T-cell (primary cell): ENCODE measurements at regions not wholly inside any gene's neighbourhood (a gene's known extent, or its start where the extent isn't known, plus 50 kb on each side); places are given as distances from the start of the nearest gene placed in this dataset.
"Not testable (repeated sequence)": the region's sequence is repeated elsewhere in the genome, so short reads cannot be mapped to it uniquely, and the experiment has no call there.

Experiments used
- ATAC-seq, 4 experiments: fragments of 200-7000 bp in 3 of 4; fragments of 150-1000 bp in 1 of 4; cut with Tn5 transposase; replicated peaks in 1 of 4; 1 replicate in 3 of 4; 2 replicates in 1 of 4; pipeline ENCODE4 v1.10.0; 2021; ENCODE audit warnings: moderate library complexity in 3 of 4, mild to moderate bottlenecking in 2 of 4, moderate number of reproducible peaks in 1 of 4
- CTCF ChIA-PET, 2 donors: fragments of 300-600 bp; sonication (Branson Sonifier 250); formaldehyde crosslinking; loops; one replicate each; lab custom pipeline; 2022; ENCODE audit warnings: antibody characterized with exemption in 2 of 2; lab: Charles Lee
- POLR2A ChIA-PET, 2 donors: fragments of 300-600 bp; sonication (Branson Sonifier 250); formaldehyde crosslinking; loops; one replicate each; lab custom pipeline; 2022; ENCODE audit warnings: antibody characterized with exemption in 2 of 2; lab: Charles Lee
- DNase-seq, 35 experiments: peaks; one replicate each; pipeline versions ENCODE4 v3.0.0 to v3.0.0-alpha.2; 2013 to 2023
- H3K27ac ChIP-seq: one replicate; pipeline ENCODE4 v1.5.1; 2013; ENCODE audit warnings: low read length
- H3K27me3 ChIP-seq, 2 experiments: replicated peaks in 1 of 2; 1 replicate in 1 of 2; 2 replicates in 1 of 2; pipeline versions ENCODE4 v1.6.1 to v1.7.0; 2013; ENCODE audit warnings: low read length in 1 of 2, mixed read lengths in 1 of 2; ENCODE audit not compliant: control insufficient read depth in 2 of 2, insufficient read depth in 2 of 2; ENCODE audit errors: extremely low read depth in 1 of 2
- H3K36me3 ChIP-seq, 2 donors: 1 replicate in 1 of 2; 2 replicates in 1 of 2; pipeline versions ENCODE4 v1.6.1 to v1.7.0; 2013; ENCODE audit warnings: low read length in 1 of 2; ENCODE audit not compliant: control insufficient read depth in 2 of 2, insufficient read depth in 1 of 2; ENCODE audit errors: extremely low read depth in 1 of 2
- H3K4me1 ChIP-seq, 2 experiments: 1 replicate in 1 of 2; 2 replicates in 1 of 2; pipeline versions ENCODE4 v1.6.1 to v1.7.0; 2013; ENCODE audit warnings: low read length in 2 of 2, mixed read lengths in 1 of 2; ENCODE audit not compliant: insufficient read depth in 2 of 2, control insufficient read depth in 1 of 2; ENCODE audit errors: extremely low read depth in 1 of 2
- H3K4me3 ChIP-seq, 2 donors: 1 replicate in 1 of 2; 2 replicates in 1 of 2; pipeline versions ENCODE4 v1.5.1 to v1.7.0; 2013; ENCODE audit warnings: mild to moderate bottlenecking in 2 of 2, low read length in 1 of 2, moderate library complexity in 1 of 2; ENCODE audit not compliant: control insufficient read depth in 1 of 2; ENCODE audit errors: extremely low read depth in 1 of 2
- H3K9me3 ChIP-seq: 2 replicates; pipeline ENCODE4 v1.7.0; 2013
- H3K27ac Mint-ChIP-seq, 2 donors: one replicate each; pipeline ENCODE4 v1.8.0; 2020 to 2021; ENCODE audit warnings: mild to moderate bottlenecking in 2 of 2, mixed read lengths in 2 of 2
- H3K27me3 Mint-ChIP-seq, 2 donors: one replicate each; pipeline ENCODE4 v1.8.0; 2021 to 2022; ENCODE audit warnings: mixed read lengths in 2 of 2
- H3K36me3 Mint-ChIP-seq: one replicate; pipeline ENCODE4 v1.8.0; 2021; ENCODE audit warnings: mixed read lengths
- H3K4me1 Mint-ChIP-seq, 3 donors: one replicate each; pipeline ENCODE4 v1.8.0; 2020 to 2022; ENCODE audit warnings: mixed read lengths in 3 of 3, mild to moderate bottlenecking in 1 of 3
- H3K4me3 Mint-ChIP-seq, 3 donors: one replicate each; pipeline ENCODE4 v1.8.0; 2020 to 2022; ENCODE audit warnings: mild to moderate bottlenecking in 3 of 3, mixed read lengths in 3 of 3, moderate library complexity in 3 of 3
- H3K9me3 Mint-ChIP-seq, 3 donors: one replicate each; pipeline ENCODE4 v1.8.0; 2020 to 2022; ENCODE audit warnings: mixed read lengths in 3 of 3
- WGBS: methylation state at CpG from one replicate; pipeline ENCODE4 v1.1.5; 2013; ENCODE audit warnings: missing lambda C conversion rate; ENCODE audit not compliant: insufficient coverage; 5-methylcytosine and 5-hydroxymethylcytosine counted together

- CTCF ChIA-PET: not testable (repeated sequence)
Measured at GRCh38 chr5:67919532-67919931, 296.0 kb upstream of the PIK3R1 start.

GRCh38 chr5:67917561-67917960 lies 298.0 kb upstream of the PIK3R1 start:
- ATAC-seq (no peak), DNase-seq (no peak)
- Histone ChIP-seq H3K27me3 (no peaks in the 10 kb centered on the region), H3K27ac (no peak overlapping the region), H3K4me3 (no peak overlapping the region), H3K9me3 (no peaks in the 10 kb centered on the region), H3K4me1 (no peaks in the 10 kb centered on the region), H3K36me3 (no peaks in the 10 kb centered on the region)
- POLR2A ChIA-PET: no interaction called here
- Mint-ChIP-seq H3K36me3 (no peaks in the 10 kb centered on the region), H3K9me3 (peaks cover 4 to 10% (median 4%) of the 10 kb centered on the region in 3 donors), H3K4me1 (no peaks in the 10 kb centered on the region), H3K27ac (no peak overlapping the region), H3K27me3 (peaks cover 2 to 12% of the 10 kb centered on the region in 2 donors), H3K4me3 (no peak overlapping the region)
- CTCF ChIA-PET: no interaction called here
- WGBS: 86% methylated on average over 1 of the region's 4 CpGs

More at GRCh38 chr5:67919532-67919931, 296.0 kb upstream of the PIK3R1 start:
- POLR2A ChIA-PET, H3K36me3 Mint-ChIP-seq, H3K27ac Mint-ChIP-seq, DNase-seq, H3K27ac ChIP-seq, H3K36me3 ChIP-seq, H3K4me3 ChIP-seq, H3K4me1 ChIP-seq, H3K4me1 Mint-ChIP-seq, ATAC-seq, H3K27me3 ChIP-seq, H3K9me3 ChIP-seq, H3K27me3 Mint-ChIP-seq, H3K4me3 Mint-ChIP-seq, H3K9me3 Mint-ChIP-seq: not testable (repeated sequence)

- H3K4me3 ChIP-seq: no peak overlapping the region
- no peaks in the 10 kb centered on the region for H3K9me3 Mint-ChIP-seq
- H3K27ac ChIP-seq: no peak overlapping the region
- no peak overlapping the region for H3K4me3 Mint-ChIP-seq
- ChIA-PET CTCF (no interaction called here), POLR2A (no interaction called here)
- no peak overlapping the region for H3K27ac Mint-ChIP-seq
- H3K36me3 ChIP-seq: no peaks in the 10 kb centered on the region
- H3K4me1 ChIP-seq: no peaks in the 10 kb centered on the region
- H3K36me3 Mint-ChIP-seq: no peaks in the 10 kb centered on the region
- peaks cover 1 to 12% of the 10 kb centered on the region in 2 donors for H3K27me3 Mint-ChIP-seq
- no peaks in the 10 kb centered on the region for H3K4me1 Mint-ChIP-seq
- no peak for DNase-seq
- no peak for ATAC-seq
- no peaks in the 10 kb centered on the region for H3K9me3 ChIP-seq
- no peaks in the 10 kb centered on the region for H3K27me3 ChIP-seq
- 80% methylated on average over 1 of the region's 4 CpGs for WGBS
Measured at GRCh38 chr5:67910546-67910945, 305.0 kb upstream of the PIK3R1 start.

- Histone ChIP-seq H3K27me3 (no peaks in the 10 kb centered on the region), H3K4me3 (no peak overlapping the region), H3K9me3 (no peaks in the 10 kb centered on the region), H3K27ac (no peak overlapping the region), H3K36me3 (no peaks in the 10 kb centered on the region), H3K4me1 (no peaks in the 10 kb centered on the region)
- Mint-ChIP-seq H3K27me3 (peaks cover 0 to 1% of the 10 kb centered on the region in 2 donors), H3K27ac (no peak overlapping the region), H3K4me3 (no peak overlapping the region), H3K9me3 (no peaks in the 10 kb centered on the region), H3K36me3 (no peaks in the 10 kb centered on the region), H3K4me1 (no peaks in the 10 kb centered on the region)
- ChIA-PET POLR2A (no interaction called here), CTCF (interaction anchor here in 1 of 2 donors (0.5 to 0.7 kb wide), 2 partner anchors 15 to 84 kb away, joined by 3 to 4 read pairs; no protein-coding TSS in a partner anchor)
- 80% methylated on average over 1 of the region's 6 CpGs for WGBS
- DNase-seq (no peak), ATAC-seq (no peak)
Measured at GRCh38 chr5:67908126-67908765, 307.3 kb upstream of the PIK3R1 start.

- no peaks in the 10 kb centered on the region for H3K36me3 Mint-ChIP-seq
- ATAC-seq: no peak
- ChIA-PET CTCF (no interaction called here), POLR2A (interaction anchor here in 1 of 2 donors (0.6 kb wide), 1 partner anchor 979 kb away, joined by 4 read pairs; no protein-coding TSS in a partner anchor)
- no peaks in the 10 kb centered on the region for H3K36me3 ChIP-seq
- no peak overlapping the region for H3K4me3 Mint-ChIP-seq
- H3K27me3 ChIP-seq: no peaks in the 10 kb centered on the region
- H3K4me3 ChIP-seq: no peak overlapping the region
- WGBS: 100% methylated on average over 1 of the region's 2 CpGs
- no peaks in the 10 kb centered on the region for H3K4me1 ChIP-seq
- H3K9me3 ChIP-seq: no peaks in the 10 kb centered on the region
- H3K4me1 Mint-ChIP-seq: no peaks in the 10 kb centered on the region
- no peak for DNase-seq
- H3K27me3 Mint-ChIP-seq: peaks cover 0 to under 1% of the 10 kb centered on the region in 2 donors
- H3K9me3 Mint-ChIP-seq: no peaks in the 10 kb centered on the region
- no peak overlapping the region for H3K27ac ChIP-seq
- no peak overlapping the region for H3K27ac Mint-ChIP-seq
Measured at GRCh38 chr5:67904366-67904765, 311.2 kb upstream of the PIK3R1 start.

GRCh38 chr5:67903656-67904055 lies 311.9 kb upstream of the PIK3R1 start:
- Mint-ChIP-seq H3K27ac (no peak overlapping the region), H3K4me3 (no peak overlapping the region), H3K4me1 (no peaks in the 10 kb centered on the region), H3K9me3 (no peaks in the 10 kb centered on the region), H3K36me3 (no peaks in the 10 kb centered on the region), H3K27me3 (no peaks in the 10 kb centered on the region)
- no CpG with 5 or more reads among the region's 2 CpGs for WGBS
- Histone ChIP-seq H3K27ac (no peak overlapping the region), H3K4me3 (no peak overlapping the region), H3K36me3 (no peaks in the 10 kb centered on the region), H3K27me3 (no peaks in the 10 kb centered on the region), H3K4me1 (no peaks in the 10 kb centered on the region), H3K9me3 (no peaks in the 10 kb centered on the region)
- ChIA-PET POLR2A (interaction anchor here (0.6 kb wide), 2 partner anchors 68 to 501 kb away, joined by 7 to 8 read pairs; no protein-coding TSS in a partner anchor), CTCF (no interaction called here)
- DNase-seq: no peak
- no peak for ATAC-seq
